Tibial nerve (tissue), 4 donors: ENCODE measurements at regions not wholly inside any gene's neighbourhood (a gene's known extent, or its start where the extent isn't known, plus 50 kb on each side); places are given as distances from the start of the nearest gene placed in this dataset.

Experiments
- DNase-seq, 2 donors: peaks; one replicate each; pipeline ENCODE4 v3.0.0-alpha.2; 2019; ENCODE audit warnings: low spot score in 2 of 2
- H3K27ac ChIP-seq, 4 donors: fragments of 200-600 bp; sonication (generic) in 3 of 4; one replicate each; pipeline ENCODE4 v1.5.1; 2017 to 2019; ENCODE audit warnings: mild to moderate bottlenecking in 1 of 4
- H3K27me3 ChIP-seq, 2 donors: fragments of 200-600 bp; sonication (generic) in 1 of 2; one replicate each; pipeline versions ENCODE4 v1.5.1 to v1.6.0; 2017 to 2019
- H3K36me3 ChIP-seq, 3 donors: fragments of 200-600 bp; sonication (generic); one replicate each; pipeline ENCODE4 v1.5.1; 2018 to 2019
- H3K4me1 ChIP-seq, 4 donors: fragments of 200-600 bp; sonication (generic) in 3 of 4; one replicate each; pipeline ENCODE4 v1.5.1; 2017 to 2019
- H3K4me3 ChIP-seq, 4 donors: fragments of 200-600 bp; sonication (generic) in 3 of 4; one replicate each; pipeline ENCODE4 v1.5.1; 2017 to 2019; ENCODE audit warnings: mild to moderate bottlenecking in 1 of 4, moderate library complexity in 1 of 4
- H3K9me3 ChIP-seq, 4 donors: fragments of 200-600 bp; sonication (generic) in 3 of 4; one replicate each; pipeline ENCODE4 v1.5.1; 2017 to 2019
- CTCF ChIP-seq, 5 experiments: fragments of 200-600 bp in 3 of 5; fragments of 450-650 bp in 2 of 5; sonication (generic) in 3 of 5; IDR thresholded peaks; one replicate each; pipeline ENCODE4 v1.5.1; 2016 to 2019; ENCODE audit warnings: antibody characterized with exemption in 5 of 5, mild to moderate bottlenecking in 3 of 5, moderate library complexity in 2 of 5
- EP300 ChIP-seq, 2 donors: sonication (generic); formaldehyde crosslinking; IDR thresholded peaks; one replicate each; pipeline ENCODE4 v1.6.1; 2017; ENCODE audit warnings: antibody characterized with exemption in 2 of 2, mild to moderate bottlenecking in 1 of 2
- POLR2A ChIP-seq, 2 donors: fragments of 450-650 bp; IDR thresholded peaks; one replicate each; pipeline ENCODE4 v1.6.1; 2017; ENCODE audit warnings: antibody characterized with exemption in 2 of 2, mild to moderate bottlenecking in 2 of 2, moderate library complexity in 2 of 2
- WGBS, 2 donors: methylation state at CpG; one replicate each; pipeline ENCODE4 v1.1.5; 2018; 5-methylcytosine and 5-hydroxymethylcytosine counted together

- TF ChIP-seq POLR2A (IDR thresholded peaks at IDR 0.05) (no peak), EP300 (IDR thresholded peaks at IDR 0.05) (no peak), CTCF (IDR thresholded peaks at IDR 0.05) (no peak)
- Histone ChIP-seq H3K4me1 (no peaks in the 10 kb centered on the region), H3K27me3 (no peaks in the 10 kb centered on the region), H3K9me3 (peaks cover 0 to 36% (median 3%) of the 10 kb centered on the region in 4 donors), H3K27ac (no peak overlapping the region), H3K36me3 (no peaks in the 10 kb centered on the region), H3K4me3 (no peak overlapping the region)
- no peak for DNase-seq
- 90 to 98% methylated on average over 2 of the region's 2 CpGs for WGBS, 2 donors
Observed at GRCh38 chr3:178277605-178278004, 258.6 kb upstream of the KCNMB2 start.

- no peak overlapping the region for H3K27ac ChIP-seq
- DNase-seq = no peak
- TF ChIP-seq POLR2A (IDR thresholded peaks at IDR 0.05) (no peak), EP300 (IDR thresholded peaks at IDR 0.05) (no peak), CTCF (IDR thresholded peaks at IDR 0.05) (no peak)
- H3K9me3 ChIP-seq = peaks cover 0 to 27% (median 3%) of the 10 kb centered on the region in 4 donors
- H3K27me3 ChIP-seq = no peaks in the 10 kb centered on the region
- H3K4me1 ChIP-seq = no peaks in the 10 kb centered on the region
- 91 to 94% methylated on average over 1 of the region's 1 CpG for WGBS, 2 donors
- H3K36me3 ChIP-seq = no peaks in the 10 kb centered on the region
- H3K4me3 ChIP-seq = no peak overlapping the region
Observed at GRCh38 chr3:178283561-178283960, 252.7 kb upstream of the KCNMB2 start.

- no peak overlapping the region for H3K27ac ChIP-seq
- 75 to 76% methylated on average over 1 of the region's 1 CpG for WGBS, 2 donors
Observed at GRCh38 chr3:178284181-178284580, 252.1 kb upstream of the KCNMB2 start.

GRCh38 chr3:178288074-178288473, 248.2 kb upstream of the KCNMB2 start:
- no peaks in the 10 kb centered on the region for H3K9me3 ChIP-seq
- H3K36me3 ChIP-seq = no peaks in the 10 kb centered on the region
- no peaks in the 10 kb centered on the region for H3K4me1 ChIP-seq
- H3K27me3 ChIP-seq = no peaks in the 10 kb centered on the region
- no peak overlapping the region for H3K4me3 ChIP-seq
- 86 to 90% methylated on average over 5 of the region's 5 CpGs for WGBS, 2 donors
- TF ChIP-seq EP300 (IDR thresholded peaks at IDR 0.05) = no peak
- TF ChIP-seq POLR2A (IDR thresholded peaks at IDR 0.05) = no peak
- TF ChIP-seq CTCF (IDR thresholded peaks at IDR 0.05) = no peak
- no peak overlapping the region for H3K27ac ChIP-seq
- DNase-seq = no peak

More at GRCh38 chr3:178284181-178284580, 252.1 kb upstream of the KCNMB2 start:
- no peak for DNase-seq
- Histone ChIP-seq H3K36me3 (no peaks in the 10 kb centered on the region), H3K27me3 (no peaks in the 10 kb centered on the region), H3K9me3 (peaks cover 0 to 21% (median 3%) of the 10 kb centered on the region in 4 donors), H3K4me1 (no peaks in the 10 kb centered on the region), H3K4me3 (no peak overlapping the region)
- TF ChIP-seq CTCF (IDR thresholded peaks at IDR 0.05) = no peak
- TF ChIP-seq EP300 (IDR thresholded peaks at IDR 0.05) = no peak
- TF ChIP-seq POLR2A (IDR thresholded peaks at IDR 0.05) = no peak

- no peak overlapping the region for H3K4me3 ChIP-seq
- H3K27ac ChIP-seq = no peak overlapping the region
- 42% methylated on average over 6 of the region's 6 CpGs for WGBS, 2 donors
- no peaks in the 10 kb centered on the region for H3K36me3 ChIP-seq
- no peaks in the 10 kb centered on the region for H3K4me1 ChIP-seq
- TF ChIP-seq EP300 (IDR thresholded peaks at IDR 0.05) = peak in 1 of 2 donors; percentile 37
- TF ChIP-seq CTCF (IDR thresholded peaks at IDR 0.05) = no peak
- no peak for TF ChIP-seq POLR2A (IDR thresholded peaks at IDR 0.05)
- H3K9me3 ChIP-seq = no peaks in the 10 kb centered on the region
- H3K27me3 ChIP-seq = no peaks in the 10 kb centered on the region
- DNase-seq = no peak
Observed at GRCh38 chr3:178289544-178290160, 246.6 kb upstream of the KCNMB2 start.
